ENCODE measurements at regions not wholly inside any gene's neighbourhood (a gene's known extent, or its start where the extent isn't known, plus 50 kb on each side); places are given as distances from the start of the nearest gene placed in this dataset.

DNA sequence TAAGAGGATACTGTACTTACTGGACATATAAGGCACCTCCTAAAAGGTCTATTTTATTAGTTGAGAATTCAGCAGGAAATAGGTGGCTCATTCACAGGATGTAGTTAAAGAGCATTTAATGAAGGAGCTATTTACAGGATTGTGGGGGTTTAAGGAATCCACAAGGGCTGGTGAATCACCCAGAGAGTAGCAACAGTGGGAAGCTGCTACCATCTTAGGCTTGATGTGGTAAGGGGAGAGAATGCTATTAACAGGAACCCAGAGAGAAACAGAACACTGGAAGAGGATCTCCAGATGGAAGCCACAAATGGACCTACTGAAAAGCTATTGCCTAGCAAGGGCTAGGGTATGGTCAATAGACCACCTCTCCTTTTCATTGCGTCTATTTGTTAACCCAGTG, 52.0 kb upstream of the COL11A1 start:
- no peak for TF ChIP-seq REST (IDR thresholded peaks at IDR 0.05; ENCODE audit: low read depth, low read length)
- TF ChIP-seq NFYA (IDR thresholded peaks at IDR 0.05; ENCODE audit: borderline replicate concordance, low read depth, low read length) = no peak
- no peak for TF ChIP-seq FOS (IDR thresholded peaks at IDR 0.05; ENCODE audit: borderline replicate concordance, extremely low read depth, insufficient read length)
- TF ChIP-seq POLR2A (IDR thresholded peaks at IDR 0.05; ENCODE audit: low read depth, low read length) = no peak
- TF ChIP-seq, protein P1, sequence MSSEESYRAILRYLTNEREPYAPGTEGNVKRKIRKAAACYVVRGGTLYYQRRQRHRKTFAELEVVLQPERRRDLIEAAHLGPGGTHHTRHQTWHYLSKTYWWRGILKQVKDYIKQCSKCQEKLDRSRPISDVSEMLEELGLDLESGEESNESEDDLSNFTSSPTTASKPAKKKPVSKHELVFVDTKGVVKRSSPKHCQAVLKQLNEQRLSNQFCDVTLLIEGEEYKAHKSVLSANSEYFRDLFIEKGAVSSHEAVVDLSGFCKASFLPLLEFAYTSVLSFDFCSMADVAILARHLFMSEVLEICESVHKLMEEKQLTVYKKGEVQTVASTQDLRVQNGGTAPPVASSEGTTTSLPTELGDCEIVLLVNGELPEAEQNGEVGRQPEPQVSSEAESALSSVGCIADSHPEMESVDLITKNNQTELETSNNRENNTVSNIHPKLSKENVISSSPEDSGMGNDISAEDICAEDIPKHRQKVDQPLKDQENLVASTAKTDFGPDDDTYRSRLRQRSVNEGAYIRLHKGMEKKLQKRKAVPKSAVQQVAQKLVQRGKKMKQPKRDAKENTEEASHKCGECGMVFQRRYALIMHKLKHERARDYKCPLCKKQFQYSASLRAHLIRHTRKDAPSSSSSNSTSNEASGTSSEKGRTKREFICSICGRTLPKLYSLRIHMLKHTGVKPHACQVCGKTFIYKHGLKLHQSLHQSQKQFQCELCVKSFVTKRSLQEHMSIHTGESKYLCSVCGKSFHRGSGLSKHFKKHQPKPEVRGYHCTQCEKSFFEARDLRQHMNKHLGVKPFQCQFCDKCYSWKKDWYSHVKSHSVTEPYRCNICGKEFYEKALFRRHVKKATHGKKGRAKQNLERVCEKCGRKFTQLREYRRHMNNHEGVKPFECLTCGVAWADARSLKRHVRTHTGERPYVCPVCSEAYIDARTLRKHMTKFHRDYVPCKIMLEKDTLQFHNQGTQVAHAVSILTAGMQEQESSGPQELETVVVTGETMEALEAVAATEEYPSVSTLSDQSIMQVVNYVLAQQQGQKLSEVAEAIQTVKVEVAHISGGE (CRISPR knock-in tag; IDR thresholded peaks at IDR 0.05) = no peak
- TF ChIP-seq CTCF (IDR thresholded peaks at IDR 0.05 in 2 of 3, conservative IDR thresholded peaks at IDR 0.05 in 1 of 3; ENCODE audit: control insufficient read depth in 2 of 3, extremely low read depth in 1 of 3, insufficient read depth in 1 of 3, low read depth in 3 of 3, low read length in 3 of 3) = no peak
- no peak for TF ChIP-seq RAD21 (IDR thresholded peaks at IDR 0.05; ENCODE audit: insufficient read depth, low read depth, low read length)
- TF ChIP-seq, protein P2, sequence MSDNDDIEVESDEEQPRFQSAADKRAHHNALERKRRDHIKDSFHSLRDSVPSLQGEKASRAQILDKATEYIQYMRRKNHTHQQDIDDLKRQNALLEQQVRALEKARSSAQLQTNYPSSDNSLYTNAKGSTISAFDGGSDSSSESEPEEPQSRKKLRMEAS (IDR thresholded peaks at IDR 0.05; ENCODE audit: low read depth, low read length) = no peak
- no peak for TF ChIP-seq CBFB (IDR thresholded peaks at IDR 0.05; ENCODE audit: low read depth)
- no peak for TF ChIP-seq CREB1 (IDR thresholded peaks at IDR 0.05; ENCODE audit: low read depth)
- TF ChIP-seq JUNB (IDR thresholded peaks at IDR 0.05) = no peak
- TF ChIP-seq TAF1 (IDR thresholded peaks at IDR 0.05; ENCODE audit: borderline replicate concordance, low read depth, low read length) = no peak
- TF ChIP-seq, protein P3, sequence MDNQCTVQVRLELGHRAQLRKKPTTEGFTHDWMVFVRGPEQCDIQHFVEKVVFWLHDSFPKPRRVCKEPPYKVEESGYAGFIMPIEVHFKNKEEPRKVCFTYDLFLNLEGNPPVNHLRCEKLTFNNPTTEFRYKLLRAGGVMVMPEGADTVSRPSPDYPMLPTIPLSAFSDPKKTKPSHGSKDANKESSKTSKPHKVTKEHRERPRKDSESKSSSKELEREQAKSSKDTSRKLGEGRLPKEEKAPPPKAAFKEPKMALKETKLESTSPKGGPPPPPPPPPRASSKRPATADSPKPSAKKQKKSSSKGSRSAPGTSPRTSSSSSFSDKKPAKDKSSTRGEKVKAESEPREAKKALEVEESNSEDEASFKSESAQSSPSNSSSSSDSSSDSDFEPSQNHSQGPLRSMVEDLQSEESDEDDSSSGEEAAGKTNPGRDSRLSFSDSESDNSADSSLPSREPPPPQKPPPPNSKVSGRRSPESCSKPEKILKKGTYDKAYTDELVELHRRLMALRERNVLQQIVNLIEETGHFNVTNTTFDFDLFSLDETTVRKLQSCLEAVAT (IDR thresholded peaks at IDR 0.05) = no peak
- TF ChIP-seq, protein P4, sequence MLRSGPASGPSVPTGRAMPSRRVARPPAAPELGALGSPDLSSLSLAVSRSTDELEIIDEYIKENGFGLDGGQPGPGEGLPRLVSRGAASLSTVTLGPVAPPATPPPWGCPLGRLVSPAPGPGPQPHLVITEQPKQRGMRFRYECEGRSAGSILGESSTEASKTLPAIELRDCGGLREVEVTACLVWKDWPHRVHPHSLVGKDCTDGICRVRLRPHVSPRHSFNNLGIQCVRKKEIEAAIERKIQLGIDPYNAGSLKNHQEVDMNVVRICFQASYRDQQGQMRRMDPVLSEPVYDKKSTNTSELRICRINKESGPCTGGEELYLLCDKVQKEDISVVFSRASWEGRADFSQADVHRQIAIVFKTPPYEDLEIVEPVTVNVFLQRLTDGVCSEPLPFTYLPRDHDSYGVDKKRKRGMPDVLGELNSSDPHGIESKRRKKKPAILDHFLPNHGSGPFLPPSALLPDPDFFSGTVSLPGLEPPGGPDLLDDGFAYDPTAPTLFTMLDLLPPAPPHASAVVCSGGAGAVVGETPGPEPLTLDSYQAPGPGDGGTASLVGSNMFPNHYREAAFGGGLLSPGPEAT (IDR thresholded peaks at IDR 0.05; ENCODE audit: low read depth) = no peak
